22Rv1 (cell line): ENCODE measurements at regions not wholly inside any gene's neighbourhood (a gene's known extent, or its start where the extent isn't known, plus 50 kb on each side); places are given as distances from the start of the nearest gene placed in this dataset.
"Not testable (repeated sequence)": the region's sequence is repeated elsewhere in the genome, so short reads cannot be mapped to it uniquely, and the experiment has no call there.

Source experiments
- H3K27ac ChIP-seq: fragments of 450-650 bp; 2 replicates; pipeline ENCODE4 v1.5.1; 2017
- ZFX ChIP-seq: fragments of 450-650 bp; IDR thresholded peaks from 2 replicates; pipeline ENCODE4 v1.6.1; 2017; ENCODE audit warnings: antibody characterized with exemption, borderline replicate concordance
- TF ChIP-seq, protein P1 (sequence below): fragments of 450-650 bp; IDR thresholded peaks from 2 replicates; pipeline ENCODE4 v1.5.1; 2017; ENCODE audit warnings: mild to moderate bottlenecking

DNA sequence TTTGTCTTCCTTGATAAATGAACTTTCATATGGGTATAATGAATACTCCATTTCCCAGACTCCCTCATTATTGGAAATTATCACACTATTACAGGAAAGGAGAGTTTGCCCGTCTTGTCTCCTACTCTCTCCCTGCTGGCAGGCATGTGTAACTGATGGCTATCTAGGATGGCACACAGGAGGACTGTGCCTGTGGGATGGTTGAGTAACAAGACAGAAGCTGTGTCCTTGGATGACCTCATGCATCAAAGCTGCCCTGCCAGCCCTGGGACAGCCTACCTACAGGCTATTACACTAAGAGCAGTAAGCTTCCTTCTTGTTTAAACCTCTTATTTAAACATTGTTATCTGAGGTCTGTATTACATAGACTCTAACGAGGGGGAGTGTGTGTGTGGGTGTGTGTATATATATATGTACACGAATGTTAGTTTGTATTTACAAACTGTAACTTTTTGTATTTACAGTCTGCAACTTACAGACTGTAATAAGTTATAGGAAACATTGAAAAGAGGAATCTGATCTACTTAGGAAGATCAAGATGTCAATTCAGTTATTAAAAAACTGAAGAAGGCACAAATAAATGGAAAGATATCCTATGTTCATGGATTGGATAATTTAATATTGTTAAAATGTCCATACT, 247.6 kb upstream of the ACO1 start:
- H3K27ac ChIP-seq, result 0 out of 2 replicates have a peak overlapping the region, but pooled peaks have one; percentile 9

DNA sequence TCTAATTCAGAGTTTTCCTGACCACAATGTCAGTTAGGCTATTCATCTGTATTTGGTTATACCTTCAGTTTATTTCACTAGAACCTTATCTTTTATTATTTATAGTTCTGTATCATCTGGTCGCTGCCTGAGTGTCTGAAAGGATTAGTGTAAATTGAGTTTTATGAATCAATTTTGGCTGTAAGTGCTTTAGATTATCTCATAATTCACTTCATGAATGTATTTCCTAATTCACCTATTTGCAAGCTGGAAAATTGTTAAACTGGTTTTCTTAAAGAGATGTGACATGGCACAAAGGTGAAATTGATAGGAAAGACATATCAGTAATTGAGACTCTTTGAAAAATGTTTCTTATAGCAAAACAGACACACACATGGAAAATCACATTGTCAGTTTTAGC, 242.4 kb upstream of the ACO1 start:
- TF ChIP-seq, protein P1, sequence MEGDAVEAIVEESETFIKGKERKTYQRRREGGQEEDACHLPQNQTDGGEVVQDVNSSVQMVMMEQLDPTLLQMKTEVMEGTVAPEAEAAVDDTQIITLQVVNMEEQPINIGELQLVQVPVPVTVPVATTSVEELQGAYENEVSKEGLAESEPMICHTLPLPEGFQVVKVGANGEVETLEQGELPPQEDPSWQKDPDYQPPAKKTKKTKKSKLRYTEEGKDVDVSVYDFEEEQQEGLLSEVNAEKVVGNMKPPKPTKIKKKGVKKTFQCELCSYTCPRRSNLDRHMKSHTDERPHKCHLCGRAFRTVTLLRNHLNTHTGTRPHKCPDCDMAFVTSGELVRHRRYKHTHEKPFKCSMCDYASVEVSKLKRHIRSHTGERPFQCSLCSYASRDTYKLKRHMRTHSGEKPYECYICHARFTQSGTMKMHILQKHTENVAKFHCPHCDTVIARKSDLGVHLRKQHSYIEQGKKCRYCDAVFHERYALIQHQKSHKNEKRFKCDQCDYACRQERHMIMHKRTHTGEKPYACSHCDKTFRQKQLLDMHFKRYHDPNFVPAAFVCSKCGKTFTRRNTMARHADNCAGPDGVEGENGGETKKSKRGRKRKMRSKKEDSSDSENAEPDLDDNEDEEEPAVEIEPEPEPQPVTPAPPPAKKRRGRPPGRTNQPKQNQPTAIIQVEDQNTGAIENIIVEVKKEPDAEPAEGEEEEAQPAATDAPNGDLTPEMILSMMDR, result no peak
- TF ChIP-seq ZFX, result no peak
- H3K27ac ChIP-seq, result no peak overlapping the region

More for the DNA sequence above, 247.6 kb upstream of the ACO1 start:
- no peak for TF ChIP-seq ZFX
- TF ChIP-seq, protein P1, result peak; percentile 57

DNA sequence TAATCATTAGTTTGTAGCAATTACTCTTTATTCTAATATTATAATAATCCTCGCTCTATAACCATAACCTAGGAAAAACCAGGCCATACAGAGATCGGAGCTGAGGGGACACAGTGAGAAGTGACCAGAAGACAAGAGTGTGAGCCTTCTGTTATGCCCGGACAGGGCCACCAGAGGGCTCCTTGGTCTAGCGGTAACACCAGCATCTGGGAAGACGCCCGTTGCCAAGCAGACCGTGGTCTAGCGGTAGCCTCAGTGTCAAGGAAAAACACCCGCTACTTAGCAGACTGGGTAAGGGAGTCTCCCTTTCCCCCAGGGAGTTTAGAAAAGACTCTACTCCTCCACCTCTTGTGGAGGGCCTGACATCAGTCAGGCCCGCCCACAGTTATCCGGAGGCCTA, 235.9 kb upstream of the ACO1 start:
- H3K27ac ChIP-seq, result not testable (repeated sequence)
- TF ChIP-seq, protein P1, result peak; percentile 76

DNA sequence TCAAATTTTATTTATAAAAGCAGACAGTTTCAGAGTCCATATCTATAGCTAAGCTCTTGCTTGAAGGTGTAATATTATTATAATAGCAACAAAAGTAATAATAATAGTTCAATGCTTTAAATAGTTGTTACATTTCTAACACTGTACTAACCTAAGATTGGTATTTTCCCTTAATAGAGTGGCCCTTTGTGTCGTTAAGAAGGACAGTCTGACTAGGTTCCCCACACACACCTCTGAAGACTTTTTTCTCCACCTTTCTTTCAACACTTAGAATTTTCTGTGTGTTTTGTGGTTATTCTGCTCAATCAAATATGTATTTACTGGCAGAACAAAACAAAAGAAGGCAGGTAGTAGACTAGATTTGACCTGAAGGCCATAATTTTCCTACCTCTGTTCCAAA, 223.2 kb upstream of the ACO1 start:
- TF ChIP-seq, protein P1, result no peak
- no peak for TF ChIP-seq ZFX
- H3K27ac ChIP-seq, result no peak overlapping the region

DNA sequence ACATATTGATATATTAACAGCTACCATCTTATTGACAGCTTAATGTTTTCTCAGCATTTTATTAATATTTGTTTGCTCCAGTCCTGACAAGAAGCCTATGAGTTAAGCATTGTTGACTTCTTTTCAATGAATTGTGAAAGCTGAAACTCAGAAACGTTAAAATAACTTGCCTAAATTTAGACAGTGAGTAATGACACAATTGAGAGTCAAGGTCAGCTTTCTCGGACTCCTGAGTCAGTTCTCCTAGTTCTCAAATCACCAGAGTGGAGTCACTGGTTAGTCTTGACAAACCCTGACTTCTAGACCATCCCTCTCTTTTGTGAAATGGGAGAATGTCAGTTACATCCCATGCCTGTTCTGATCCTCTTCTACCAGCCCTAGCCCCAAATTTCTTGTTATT, 222.7 kb upstream of the ACO1 start:
- no peak overlapping the region for H3K27ac ChIP-seq
- TF ChIP-seq ZFX, result no peak
- TF ChIP-seq, protein P1, result no peak

DNA sequence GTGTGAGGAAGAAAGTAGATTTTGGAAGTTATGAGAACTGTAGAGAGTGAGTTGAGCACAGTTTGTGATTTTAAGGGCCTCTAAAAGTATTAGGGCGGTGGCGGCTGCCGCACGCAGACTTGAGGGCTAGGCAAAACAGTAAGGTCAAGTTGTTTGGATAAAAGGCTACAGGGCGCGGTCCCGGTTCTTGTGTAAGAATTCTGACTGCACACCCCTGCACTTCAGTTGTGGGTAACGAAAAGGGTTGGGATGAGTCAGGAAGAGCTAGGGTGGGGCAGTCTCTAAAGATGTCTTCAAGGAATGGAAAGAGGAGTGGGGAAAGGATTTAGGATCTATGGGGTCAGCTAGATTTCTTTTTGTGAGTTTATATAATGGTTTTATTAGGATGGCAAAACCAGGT, 218.1 kb upstream of the ACO1 start:
- H3K27ac ChIP-seq, result not testable (repeated sequence)

DNA sequence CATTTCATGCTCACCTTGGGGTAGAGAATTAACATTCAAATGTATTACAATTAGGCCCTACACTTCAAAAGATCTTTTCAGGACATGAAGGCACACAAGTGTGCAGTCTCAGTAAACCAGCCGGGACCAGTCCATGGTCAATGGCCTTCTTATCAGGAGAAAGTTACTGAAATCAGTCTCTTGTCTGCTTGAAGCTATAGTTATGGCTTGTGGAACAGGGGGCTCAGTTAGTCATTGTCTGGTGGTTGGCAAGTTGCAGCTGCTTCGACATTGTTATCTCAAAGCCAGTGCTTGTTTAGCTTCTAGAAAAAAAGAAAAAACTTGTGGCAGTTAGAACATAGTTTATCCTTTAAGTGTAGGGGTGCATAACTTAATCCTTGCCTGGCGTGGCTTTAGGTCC, 213.1 kb upstream of the ACO1 start:
- no peak overlapping the region for H3K27ac ChIP-seq
- TF ChIP-seq, protein P1, result no peak
- no peak for TF ChIP-seq ZFX

DNA sequence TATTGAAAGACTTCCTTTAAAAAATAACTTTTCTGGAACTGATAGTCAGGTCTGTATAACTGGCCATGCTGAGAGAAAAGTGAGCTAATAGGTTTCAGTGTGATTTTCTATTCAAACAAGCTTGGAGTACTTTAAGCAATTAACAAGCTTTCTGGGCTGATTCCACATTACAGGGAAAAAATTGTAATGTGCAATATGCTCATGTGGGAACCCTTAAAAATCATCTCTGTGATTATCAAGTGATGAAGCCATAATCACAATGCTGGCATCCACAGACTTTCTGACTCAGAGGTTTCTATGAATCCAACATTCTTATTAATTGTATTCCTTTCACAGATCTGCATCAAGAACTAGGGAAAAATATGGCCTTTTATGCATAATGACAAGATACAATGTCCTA, 212.2 kb upstream of the ACO1 start:
- TF ChIP-seq, protein P1, result no peak
- no peak for TF ChIP-seq ZFX
- no peak overlapping the region for H3K27ac ChIP-seq
